ENCODE measurements at regions not wholly inside any gene's neighbourhood (a gene's known extent, or its start where the extent isn't known, plus 50 kb on each side); places are given as distances from the start of the nearest gene placed in this dataset.
A peak's percentile ranks its signal among the peaks of the same experiment; 100 is the strongest.
"Not testable (repeated sequence)": the region's sequence is repeated elsewhere in the genome, so short reads cannot be mapped to it uniquely, and the experiment has no call there.

- DNase-seq = no peak
Measured at GRCh38 chr1:68675336-68675735, 178.5 kb upstream of the DEPDC1 start.

GRCh38 chr1:68677684-68678351, 180.9 kb upstream of the DEPDC1 start:
- no peak for DNase-seq

GRCh38 chr1:68696221-68696620, 199.3 kb upstream of the DEPDC1 start:
- DNase-seq = no peak

GRCh38 chr1:68703921-68704354, 207.1 kb upstream of the DEPDC1 start:
- DNase-seq = no peak

- no peak for DNase-seq
Measured at GRCh38 chr1:68704800-68705443, 208.0 kb upstream of the DEPDC1 start.

- no peak for DNase-seq
Measured at GRCh38 chr1:68705466-68705865, 208.6 kb upstream of the DEPDC1 start.

GRCh38 chr1:68706639-68707317, 209.9 kb upstream of the DEPDC1 start:
- DNase-seq = no peak

- DNase-seq = no peak
Measured at GRCh38 chr1:68717330-68717729, 220.4 kb upstream of the DEPDC1 start.

GRCh38 chr1:68720476-68720875, 223.6 kb upstream of the DEPDC1 start:
- no peak for DNase-seq

- DNase-seq = no peak
Measured at GRCh38 chr1:68723791-68724190, 226.9 kb upstream of the DEPDC1 start.

GRCh38 chr1:68725001-68725752, 228.3 kb upstream of the DEPDC1 start:
- no peak for DNase-seq

GRCh38 chr1:68739486-68739885, 242.6 kb upstream of the DEPDC1 start:
- not testable (repeated sequence) for DNase-seq

GRCh38 chr1:68745011-68745410, 248.1 kb upstream of the DEPDC1 start:
- no peak for DNase-seq

- no peak for DNase-seq
Measured at GRCh38 chr1:68745451-68745850, 248.6 kb upstream of the DEPDC1 start.

GRCh38 chr1:68746378-68746777, 249.5 kb upstream of the DEPDC1 start:
- no peak for DNase-seq

- DNase-seq = no peak
Measured at GRCh38 chr1:68751723-68752122, 254.8 kb upstream of the DEPDC1 start.

- DNase-seq = no peak
Measured at GRCh38 chr1:68758666-68759209, 261.9 kb upstream of the DEPDC1 start.

- DNase-seq = no peak
Measured at GRCh38 chr1:68767941-68768340, 271.1 kb upstream of the DEPDC1 start.

- no peak for DNase-seq
Measured at GRCh38 chr1:68770817-68771216, 273.9 kb upstream of the DEPDC1 start.

GRCh38 chr1:68777851-68778250, 281.0 kb upstream of the DEPDC1 start:
- DNase-seq = peak; percentile 18

- not testable (repeated sequence) for DNase-seq
Measured at GRCh38 chr1:68779841-68780240, 283.0 kb upstream of the DEPDC1 start.

- no peak for DNase-seq
Measured at GRCh38 chr1:68780919-68781318, 284.0 kb upstream of the DEPDC1 start.

GRCh38 chr1:68782890-68783289, 286.0 kb upstream of the DEPDC1 start:
- no peak for DNase-seq
